ENCODE measurements at regions not wholly inside any gene's neighbourhood (a gene's known extent, or its start where the extent isn't known, plus 50 kb on each side); places are given as distances from the start of the nearest gene placed in this dataset.

GRCh38 chrX:66360894-66361293 is 196.8 kb downstream of the HEPH start:
- no peak for TF ChIP-seq CHD1 (IDR thresholded peaks at IDR 0.05; ENCODE audit: low read depth, low read length)
- TF ChIP-seq CTCF (conservative IDR thresholded peaks at IDR 0.05; ENCODE audit: low read depth, low read length), result no peak
- TF ChIP-seq RAD21 (IDR thresholded peaks at IDR 0.05; ENCODE audit: low read length), result no peak
- TF ChIP-seq POLR2A (IDR thresholded peaks at IDR 0.05; ENCODE audit: low read depth, low read length), result no peak
- no peak for TF ChIP-seq MAZ (IDR thresholded peaks at IDR 0.05; ENCODE audit: borderline replicate concordance, low read depth, low read length)
- TF ChIP-seq SMC3 (IDR thresholded peaks at IDR 0.05; ENCODE audit: low read depth, low read length), result no peak
- no peak for TF ChIP-seq USF2 (IDR thresholded peaks at IDR 0.05; ENCODE audit: low read depth, low read length)
- no peak for TF ChIP-seq CEBPB (IDR thresholded peaks at IDR 0.05; ENCODE audit: low read depth, low read length)
- TF ChIP-seq RFX5 (IDR thresholded peaks at IDR 0.05; ENCODE audit: low read depth, low read length), result no peak
- no peak for TF ChIP-seq MXI1 (IDR thresholded peaks at IDR 0.05; ENCODE audit: borderline replicate concordance, low read depth, low read length)
- no peak for TF ChIP-seq RCOR1 (IDR thresholded peaks at IDR 0.05; ENCODE audit: insufficient replicate concordance, low read length)
- TF ChIP-seq, protein P1, sequence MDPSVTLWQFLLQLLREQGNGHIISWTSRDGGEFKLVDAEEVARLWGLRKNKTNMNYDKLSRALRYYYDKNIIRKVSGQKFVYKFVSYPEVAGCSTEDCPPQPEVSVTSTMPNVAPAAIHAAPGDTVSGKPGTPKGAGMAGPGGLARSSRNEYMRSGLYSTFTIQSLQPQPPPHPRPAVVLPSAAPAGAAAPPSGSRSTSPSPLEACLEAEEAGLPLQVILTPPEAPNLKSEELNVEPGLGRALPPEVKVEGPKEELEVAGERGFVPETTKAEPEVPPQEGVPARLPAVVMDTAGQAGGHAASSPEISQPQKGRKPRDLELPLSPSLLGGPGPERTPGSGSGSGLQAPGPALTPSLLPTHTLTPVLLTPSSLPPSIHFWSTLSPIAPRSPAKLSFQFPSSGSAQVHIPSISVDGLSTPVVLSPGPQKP (IDR thresholded peaks at IDR 0.05; ENCODE audit: borderline replicate concordance, low read depth, low read length), result no peak
- TF ChIP-seq MAFK (IDR thresholded peaks at IDR 0.05; ENCODE audit: low read depth, low read length), result peak; percentile 43; the same call in 1 of the 2 replicates
